RWPE2 (cell line): ENCODE measurements at regions not wholly inside any gene's neighbourhood (a gene's known extent, or its start where the extent isn't known, plus 50 kb on each side); places are given as distances from the start of the nearest gene placed in this dataset.

Source experiments
- ATAC-seq: fragments of 200-7000 bp; cut with Tn5 transposase; 3 replicates; pipeline ENCODE4 v1.9.1; 2021; ENCODE audit warnings: low read depth
- DNase-seq: peaks from one replicate; pipeline ENCODE4 v3.0.0-alpha.2; 2020; ENCODE audit warnings: low spot score
- H3K27ac ChIP-seq: fragments of 450-650 bp; 2 replicates; pipeline ENCODE4 v1.5.1; 2017; ENCODE audit warnings: mild to moderate bottlenecking; ENCODE audit not compliant: poor library complexity, severe bottlenecking
- H3K27me3 ChIP-seq: fragments of 250-450 bp; sonication (Bioruptor Pico); 2 replicates; pipeline ENCODE4 v1.5.1; 2021; ENCODE audit warnings: mild to moderate bottlenecking, moderate library complexity; ENCODE audit not compliant: insufficient read depth, poor library complexity, severe bottlenecking
- H3K36me3 ChIP-seq: fragments of 250-450 bp; sonication (Bioruptor Pico); 2 replicates; pipeline ENCODE4 v1.5.1; 2020; ENCODE audit warnings: low read depth, mild to moderate bottlenecking, moderate library complexity
- H3K4me1 ChIP-seq: fragments of 250-450 bp; sonication (Bioruptor Pico); 2 replicates; pipeline ENCODE4 v1.5.1; 2021; ENCODE audit warnings: mild to moderate bottlenecking, moderate library complexity; ENCODE audit not compliant: insufficient read depth, poor library complexity, severe bottlenecking
- H3K4me3 ChIP-seq: fragments of 250-450 bp; sonication (Bioruptor Pico); 2 replicates; pipeline ENCODE4 v1.5.1; 2021; ENCODE audit warnings: mild to moderate bottlenecking, moderate library complexity; ENCODE audit not compliant: severe bottlenecking
- H3K9me3 ChIP-seq: fragments of 250-450 bp; sonication (Bioruptor Pico); 2 replicates; pipeline ENCODE4 v1.5.1; 2021; ENCODE audit warnings: mild to moderate bottlenecking, moderate library complexity; ENCODE audit not compliant: severe bottlenecking
- TF ChIP-seq, protein P1 (sequence below): fragments of 450-650 bp; IDR thresholded peaks from one replicate; pipeline ENCODE4 v1.5.1; 2017; ENCODE audit warnings: mild to moderate bottlenecking, moderate library complexity; ENCODE audit not compliant: poor library complexity, severe bottlenecking

DNA sequence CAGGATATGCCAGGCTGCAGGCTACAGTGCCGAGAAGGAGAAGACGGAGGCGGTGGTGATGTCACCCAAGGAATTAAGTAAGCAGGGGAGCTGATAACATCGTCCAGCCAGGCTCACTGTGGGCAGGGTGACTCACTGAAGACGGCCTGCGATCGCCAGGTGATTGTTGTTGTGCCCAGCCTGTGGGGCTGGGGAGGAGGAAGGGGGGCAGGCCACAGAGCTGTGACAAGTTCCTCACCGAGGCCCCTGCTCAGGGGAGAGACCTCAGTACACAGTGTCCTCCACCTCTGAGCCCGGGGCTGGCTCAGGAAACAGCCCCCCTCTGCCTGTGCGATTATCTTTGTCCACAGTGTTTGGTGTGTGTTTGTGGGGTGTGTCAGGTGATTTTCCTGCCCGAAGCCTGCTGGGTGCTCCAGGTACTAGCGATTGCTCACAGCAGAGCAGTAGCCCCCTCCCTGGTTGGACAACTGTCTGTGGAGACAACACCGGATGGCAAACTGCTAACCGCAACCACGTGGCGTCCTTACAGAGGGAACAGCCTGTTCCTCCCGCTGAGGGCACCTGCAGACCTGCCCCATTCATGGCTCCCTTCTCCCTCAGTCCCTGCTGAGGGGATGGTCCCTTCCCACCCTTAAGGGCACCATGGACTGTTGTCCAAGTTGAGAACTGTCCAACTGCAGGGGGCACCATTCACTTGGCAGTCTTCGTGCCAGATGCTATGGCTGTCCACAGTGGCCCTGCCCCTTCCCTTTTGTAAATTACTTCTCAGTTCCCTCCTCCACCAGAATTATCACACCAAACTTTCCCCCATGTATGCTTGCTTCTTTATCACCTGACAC is 95.1 kb downstream of the ZFP36L2 start:
- Histone ChIP-seq H3K4me1 (peaks cover 21% of the 10 kb centered on the region), H3K9me3 (no peaks in the 10 kb centered on the region), H3K4me3 (no peak overlapping the region), H3K36me3 (no peaks in the 10 kb centered on the region), H3K27me3 (no peaks in the 10 kb centered on the region), H3K27ac (peak overlapping the region; percentile 94)
- DNase-seq, result peak; percentile 98
- TF ChIP-seq, protein P1, sequence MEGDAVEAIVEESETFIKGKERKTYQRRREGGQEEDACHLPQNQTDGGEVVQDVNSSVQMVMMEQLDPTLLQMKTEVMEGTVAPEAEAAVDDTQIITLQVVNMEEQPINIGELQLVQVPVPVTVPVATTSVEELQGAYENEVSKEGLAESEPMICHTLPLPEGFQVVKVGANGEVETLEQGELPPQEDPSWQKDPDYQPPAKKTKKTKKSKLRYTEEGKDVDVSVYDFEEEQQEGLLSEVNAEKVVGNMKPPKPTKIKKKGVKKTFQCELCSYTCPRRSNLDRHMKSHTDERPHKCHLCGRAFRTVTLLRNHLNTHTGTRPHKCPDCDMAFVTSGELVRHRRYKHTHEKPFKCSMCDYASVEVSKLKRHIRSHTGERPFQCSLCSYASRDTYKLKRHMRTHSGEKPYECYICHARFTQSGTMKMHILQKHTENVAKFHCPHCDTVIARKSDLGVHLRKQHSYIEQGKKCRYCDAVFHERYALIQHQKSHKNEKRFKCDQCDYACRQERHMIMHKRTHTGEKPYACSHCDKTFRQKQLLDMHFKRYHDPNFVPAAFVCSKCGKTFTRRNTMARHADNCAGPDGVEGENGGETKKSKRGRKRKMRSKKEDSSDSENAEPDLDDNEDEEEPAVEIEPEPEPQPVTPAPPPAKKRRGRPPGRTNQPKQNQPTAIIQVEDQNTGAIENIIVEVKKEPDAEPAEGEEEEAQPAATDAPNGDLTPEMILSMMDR, result peak; percentile 67
- ATAC-seq, result peak; percentile 88

DNA sequence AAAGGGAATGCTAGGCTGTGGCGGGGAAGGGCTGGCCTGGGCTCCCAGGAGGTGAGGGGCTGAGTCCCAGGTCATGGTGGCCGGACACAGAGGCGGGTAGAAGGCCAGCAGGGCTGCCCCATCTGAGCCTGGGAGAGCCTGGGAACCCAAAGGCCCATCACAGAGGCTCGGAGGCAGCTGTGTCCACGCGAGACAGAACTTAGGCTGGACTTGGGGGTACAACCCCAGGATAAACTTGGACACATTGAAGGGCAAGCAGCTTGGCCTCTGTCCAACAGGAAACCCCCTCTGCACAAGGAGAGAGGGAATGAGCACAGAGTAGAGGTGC is 95.9 kb downstream of the ZFP36L2 start:
- H3K9me3 ChIP-seq, result no peaks in the 10 kb centered on the region
- peaks cover 21% of the 10 kb centered on the region for H3K4me1 ChIP-seq
- H3K36me3 ChIP-seq, result no peaks in the 10 kb centered on the region
- DNase-seq (peak; percentile 32), ATAC-seq (no peak)
- H3K27ac ChIP-seq, result peak overlapping the region; percentile 94
- TF ChIP-seq, protein P1, result no peak
- H3K4me3 ChIP-seq, result no peak overlapping the region
- H3K27me3 ChIP-seq, result no peaks in the 10 kb centered on the region

DNA sequence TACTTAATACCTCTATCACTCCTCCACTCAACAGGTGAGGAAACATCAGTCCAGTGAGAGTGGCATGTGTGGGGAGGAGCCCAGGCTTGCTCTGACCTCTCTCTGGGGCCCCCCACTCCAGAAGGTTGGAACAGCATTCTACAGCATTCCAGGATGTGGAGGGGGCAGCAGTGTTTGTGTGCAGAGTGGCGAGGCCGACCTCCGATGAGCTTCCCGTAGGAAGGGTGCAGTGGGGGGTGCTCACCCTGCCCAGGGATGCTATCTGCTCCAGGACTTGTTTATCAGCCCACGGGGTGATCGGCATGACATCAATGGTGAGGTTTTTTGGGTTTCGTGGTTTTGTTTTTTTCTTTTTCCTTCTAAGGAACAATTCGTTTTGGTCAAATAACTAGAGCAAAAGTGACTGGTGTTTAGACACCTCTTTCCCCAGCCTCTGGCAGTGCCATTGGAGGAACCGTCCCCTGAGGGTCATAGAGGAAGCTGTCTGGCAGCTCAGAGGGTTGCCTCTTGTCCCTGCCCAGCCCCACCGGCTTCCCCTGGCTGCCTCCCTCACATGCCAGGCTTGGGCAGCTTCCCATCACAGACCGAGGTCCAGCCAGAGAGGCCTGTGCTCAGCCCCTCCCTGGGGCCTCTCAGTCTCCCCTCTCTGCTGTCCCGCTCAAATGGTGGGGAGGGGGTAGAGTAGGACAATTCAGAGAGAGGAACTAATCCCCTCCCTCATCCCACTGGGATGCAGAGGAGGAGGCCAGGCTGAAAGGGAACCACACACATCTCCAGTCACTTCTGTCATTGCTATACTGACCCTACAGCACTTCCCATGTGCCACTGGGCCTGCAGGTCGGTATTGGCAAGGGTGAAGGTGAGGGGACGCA is 96.5 kb downstream of the ZFP36L2 start:
- peak; percentile 41 for DNase-seq
- TF ChIP-seq, protein P1, result no peak
- Histone ChIP-seq H3K27me3 (no peaks in the 10 kb centered on the region), H3K9me3 (no peaks in the 10 kb centered on the region), H3K4me3 (no peak overlapping the region), H3K27ac (peak overlapping the region; percentile 94), H3K36me3 (no peaks in the 10 kb centered on the region), H3K4me1 (peaks cover 21% of the 10 kb centered on the region)
- ATAC-seq, result no peak

DNA sequence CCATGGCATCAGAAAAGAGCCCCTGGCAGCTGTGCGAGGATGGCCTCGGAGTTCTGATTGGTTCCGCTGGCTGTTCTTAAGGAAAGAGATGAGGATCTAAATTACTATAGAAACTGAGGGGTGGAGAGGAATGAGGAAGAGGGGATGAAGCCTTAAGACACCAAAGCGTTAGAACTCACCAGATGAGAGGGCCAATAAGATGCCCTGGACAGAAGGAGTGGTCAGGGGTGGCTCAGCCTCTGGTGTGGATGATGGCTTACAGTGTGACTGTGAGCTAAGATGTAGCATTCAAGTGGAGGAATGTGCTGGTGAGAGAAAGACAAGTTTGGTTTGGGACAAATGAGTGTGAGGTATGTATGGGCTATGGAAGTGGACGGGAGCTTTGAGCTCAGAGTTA is 97.8 kb downstream of the ZFP36L2 start:
- no peak for DNase-seq
- peak overlapping the region; percentile 94 for H3K27ac ChIP-seq

More for the DNA sequence above, 97.8 kb downstream of the ZFP36L2 start:
- Histone ChIP-seq H3K4me3 (no peak overlapping the region), H3K4me1 (peaks cover 21% of the 10 kb centered on the region), H3K36me3 (no peaks in the 10 kb centered on the region), H3K27me3 (no peaks in the 10 kb centered on the region), H3K9me3 (no peaks in the 10 kb centered on the region)
- TF ChIP-seq, protein P1, result no peak
- no peak for ATAC-seq
